Transverse colon (tissue), 4 donors: ENCODE measurements at regions not wholly inside any gene's neighbourhood (a gene's known extent, or its start where the extent isn't known, plus 50 kb on each side); places are given as distances from the start of the nearest gene placed in this dataset.

Experiments used
- EP300 ChIP-seq: sonication (generic); formaldehyde crosslinking; IDR thresholded peaks from one replicate; pipeline ENCODE4 v1.6.1; 2017; ENCODE audit warnings: antibody characterized with exemption, low read depth
- POLR2A ChIP-seq: fragments of 450-650 bp; IDR thresholded peaks from one replicate; pipeline ENCODE4 v1.6.1; 2016; ENCODE audit warnings: antibody characterized with exemption, mild to moderate bottlenecking, moderate library complexity
- POLR2AphosphoS5 ChIP-seq, 3 donors: sonication (generic); formaldehyde crosslinking; IDR thresholded peaks; one replicate each; pipeline ENCODE4 v1.6.1; 2016; ENCODE audit warnings: antibody characterized with exemption in 3 of 3
- TF ChIP-seq, protein P1 (sequence below), 5 experiments: fragments of 200-600 bp in 3 of 5; fragments of 450-650 bp in 2 of 5; sonication (generic) in 3 of 5; IDR thresholded peaks; 1 replicate in 2 of 5; 2 replicates in 3 of 5; pipeline ENCODE4 v1.5.1; 2016 to 2017; ENCODE audit warnings: antibody characterized with exemption in 5 of 5, inconsistent platforms in 3 of 5, mild to moderate bottlenecking in 2 of 5, moderate library complexity in 1 of 5

DNA sequence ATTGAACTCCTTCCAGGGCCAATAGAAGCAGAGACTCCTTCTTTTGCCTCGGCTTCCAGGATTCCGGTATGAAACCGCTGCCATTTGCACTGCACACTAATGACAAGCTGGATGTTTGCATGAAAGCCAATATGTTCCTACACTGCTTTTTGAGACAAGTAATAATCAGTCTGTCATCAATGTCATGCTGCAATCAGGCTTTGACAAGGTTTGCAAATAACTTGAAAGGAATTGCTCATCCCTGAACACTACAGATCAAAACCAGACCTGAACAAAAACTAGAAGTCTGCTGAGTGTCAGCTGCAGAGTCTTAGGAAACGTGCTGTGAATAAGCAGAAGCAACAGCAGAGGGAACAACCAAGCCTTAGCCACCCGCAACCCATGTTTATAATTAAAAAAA, 720.7 kb upstream of the CXADR start:
- TF ChIP-seq POLR2A (no peak), POLR2AphosphoS5 (IDR thresholded peaks at IDR 0.05) (no peak), EP300 (no peak)
- TF ChIP-seq, protein P1, sequence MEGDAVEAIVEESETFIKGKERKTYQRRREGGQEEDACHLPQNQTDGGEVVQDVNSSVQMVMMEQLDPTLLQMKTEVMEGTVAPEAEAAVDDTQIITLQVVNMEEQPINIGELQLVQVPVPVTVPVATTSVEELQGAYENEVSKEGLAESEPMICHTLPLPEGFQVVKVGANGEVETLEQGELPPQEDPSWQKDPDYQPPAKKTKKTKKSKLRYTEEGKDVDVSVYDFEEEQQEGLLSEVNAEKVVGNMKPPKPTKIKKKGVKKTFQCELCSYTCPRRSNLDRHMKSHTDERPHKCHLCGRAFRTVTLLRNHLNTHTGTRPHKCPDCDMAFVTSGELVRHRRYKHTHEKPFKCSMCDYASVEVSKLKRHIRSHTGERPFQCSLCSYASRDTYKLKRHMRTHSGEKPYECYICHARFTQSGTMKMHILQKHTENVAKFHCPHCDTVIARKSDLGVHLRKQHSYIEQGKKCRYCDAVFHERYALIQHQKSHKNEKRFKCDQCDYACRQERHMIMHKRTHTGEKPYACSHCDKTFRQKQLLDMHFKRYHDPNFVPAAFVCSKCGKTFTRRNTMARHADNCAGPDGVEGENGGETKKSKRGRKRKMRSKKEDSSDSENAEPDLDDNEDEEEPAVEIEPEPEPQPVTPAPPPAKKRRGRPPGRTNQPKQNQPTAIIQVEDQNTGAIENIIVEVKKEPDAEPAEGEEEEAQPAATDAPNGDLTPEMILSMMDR (IDR thresholded peaks at IDR 0.05), result no peak
